ENCODE measurements at regions not wholly inside any gene's neighbourhood (a gene's known extent, or its start where the extent isn't known, plus 50 kb on each side); places are given as distances from the start of the nearest gene placed in this dataset.

DNA sequence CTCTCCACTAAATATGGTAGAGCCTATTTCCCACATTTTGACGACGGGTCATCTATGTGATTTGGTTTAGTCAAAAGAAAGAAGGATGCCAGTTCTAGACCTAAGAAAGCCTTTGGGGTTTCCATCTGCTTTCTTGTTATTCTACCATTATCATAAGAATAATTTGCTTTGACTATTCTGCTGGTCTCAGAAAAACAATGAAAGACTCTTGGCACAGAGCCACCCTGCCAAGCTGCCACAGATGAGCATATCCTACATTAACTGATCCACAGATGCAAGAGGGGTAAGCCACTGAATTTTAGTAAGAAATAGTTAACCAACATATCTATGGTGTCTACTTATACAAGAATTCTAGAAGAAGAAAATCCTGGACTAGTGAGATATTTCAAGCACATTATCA lies 158.6 kb upstream of the MAGI2 start:
- no peak overlapping the region for H3K27ac ChIP-seq
- 95% methylated on average over 2 of the region's 2 CpGs for WGBS
- DNase-seq (ENCODE audit: low spot score) = no peak
- intact Hi-C loops (cut with DNase I) = no loop called here
- no peaks in the 10 kb centered on the region for H3K27me3 ChIP-seq (replicated peaks; ENCODE audit: insufficient read depth)
- H3K4me1 ChIP-seq (replicated peaks) = no peaks in the 10 kb centered on the region
- H3K4me3 ChIP-seq = no peak overlapping the region
- H3K9me3 ChIP-seq = no peaks in the 10 kb centered on the region
- no peaks in the 10 kb centered on the region for H3K36me3 ChIP-seq
- TF ChIP-seq POLR2AphosphoS5 (IDR thresholded peaks at IDR 0.05) = no peak
- no peak for TF ChIP-seq CTCF (IDR thresholded peaks at IDR 0.05)
- no peak for TF ChIP-seq POLR2A (IDR thresholded peaks at IDR 0.05)

GRCh38 chr7:79610748-79611304 lies 157.4 kb upstream of the MAGI2 start:
- no peaks in the 10 kb centered on the region for H3K4me1 ChIP-seq (replicated peaks)
- DNase-seq (ENCODE audit: low spot score) = no peak
- H3K27me3 ChIP-seq (replicated peaks; ENCODE audit: insufficient read depth) = no peaks in the 10 kb centered on the region
- intact Hi-C loops (cut with DNase I) = no loop called here
- no peak overlapping the region for H3K27ac ChIP-seq
- TF ChIP-seq POLR2AphosphoS5 (IDR thresholded peaks at IDR 0.05) (no peak), POLR2A (IDR thresholded peaks at IDR 0.05) (no peak), CTCF (IDR thresholded peaks at IDR 0.05) (no peak)
- H3K4me3 ChIP-seq = no peak overlapping the region
- no peaks in the 10 kb centered on the region for H3K36me3 ChIP-seq
- no peaks in the 10 kb centered on the region for H3K9me3 ChIP-seq
- WGBS = 40% methylated on average over 3 of the region's 3 CpGs

DNA sequence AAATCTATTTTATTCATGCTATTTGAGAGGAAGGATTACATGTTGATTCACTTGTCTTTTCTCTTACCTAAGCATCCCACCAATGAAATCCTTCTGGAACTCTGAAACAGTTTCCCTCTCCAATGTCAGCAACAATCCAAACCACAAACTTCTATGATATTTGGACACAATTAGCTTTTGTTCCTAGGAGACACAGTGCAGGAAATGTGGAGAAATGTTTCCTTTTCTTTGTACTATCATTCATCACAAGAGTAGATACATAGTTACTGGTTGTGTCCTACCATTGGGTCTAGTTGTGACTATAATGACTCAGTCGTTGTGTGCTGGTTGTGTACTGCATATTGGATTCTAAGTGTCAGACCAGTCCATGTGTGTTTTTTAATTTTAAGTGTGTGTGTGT lies 156.8 kb upstream of the MAGI2 start:
- WGBS = 78% methylated on average over 1 of the region's 1 CpG
- H3K27me3 ChIP-seq (replicated peaks; ENCODE audit: insufficient read depth) = no peaks in the 10 kb centered on the region

GRCh38 chr7:79608005-79608404 lies 154.5 kb upstream of the MAGI2 start:
- Histone ChIP-seq H3K27me3 (replicated peaks; ENCODE audit: insufficient read depth) (no peaks in the 10 kb centered on the region), H3K4me1 (replicated peaks) (no peaks in the 10 kb centered on the region), H3K36me3 (no peaks in the 10 kb centered on the region), H3K4me3 (no peak overlapping the region), H3K27ac (no peak overlapping the region), H3K9me3 (no peaks in the 10 kb centered on the region)
- TF ChIP-seq CTCF (IDR thresholded peaks at IDR 0.05) = no peak
- TF ChIP-seq POLR2A (IDR thresholded peaks at IDR 0.05) = no peak
- TF ChIP-seq POLR2AphosphoS5 (IDR thresholded peaks at IDR 0.05) = no peak
- 63% methylated on average over 1 of the region's 1 CpG for WGBS
- intact Hi-C loops (cut with DNase I) = no loop called here
- no peak for DNase-seq (ENCODE audit: low spot score)

More for the DNA sequence above, 156.8 kb upstream of the MAGI2 start:
- DNase-seq (ENCODE audit: low spot score) = no peak
- Histone ChIP-seq H3K4me3 (no peak overlapping the region), H3K4me1 (replicated peaks) (no peaks in the 10 kb centered on the region), H3K36me3 (no peaks in the 10 kb centered on the region), H3K27ac (no peak overlapping the region), H3K9me3 (no peaks in the 10 kb centered on the region)
- intact Hi-C loops (cut with DNase I) = no loop called here
- TF ChIP-seq POLR2AphosphoS5 (IDR thresholded peaks at IDR 0.05) = no peak
- no peak for TF ChIP-seq CTCF (IDR thresholded peaks at IDR 0.05)
- no peak for TF ChIP-seq POLR2A (IDR thresholded peaks at IDR 0.05)

- 91% methylated on average over 4 of the region's 4 CpGs for WGBS
- H3K27ac ChIP-seq = no peak overlapping the region
- H3K36me3 ChIP-seq = no peaks in the 10 kb centered on the region
- TF ChIP-seq POLR2AphosphoS5 (IDR thresholded peaks at IDR 0.05) (no peak), CTCF (IDR thresholded peaks at IDR 0.05) (no peak), POLR2A (IDR thresholded peaks at IDR 0.05) (no peak)
- H3K9me3 ChIP-seq = no peaks in the 10 kb centered on the region
- intact Hi-C loops (cut with DNase I) = no loop called here
- H3K4me3 ChIP-seq = no peak overlapping the region
- no peak for DNase-seq (ENCODE audit: low spot score)
- H3K27me3 ChIP-seq (replicated peaks; ENCODE audit: insufficient read depth) = no peaks in the 10 kb centered on the region
- no peaks in the 10 kb centered on the region for H3K4me1 ChIP-seq (replicated peaks)
Observed at GRCh38 chr7:79604841-79605240, 151.4 kb upstream of the MAGI2 start.

All from prostate gland (tissue), 2 donors.